Endothelial cell (in vitro differentiated cells): ENCODE measurements at regions not wholly inside any gene's neighbourhood (a gene's known extent, or its start where the extent isn't known, plus 50 kb on each side); places are given as distances from the start of the nearest gene placed in this dataset.

Source experiments
- DNase-seq: peaks from one replicate; pipeline ENCODE4 v3.0.0; 2021; ENCODE audit warnings: low spot score
- H3K27ac Mint-ChIP-seq: one replicate; pipeline ENCODE4 v1.8.0; 2021; ENCODE audit warnings: mixed read lengths, inconsistent platforms; ENCODE audit not compliant: unreplicated experiment
- H3K27me3 Mint-ChIP-seq: one replicate; pipeline ENCODE4 v1.8.0; 2021; ENCODE audit warnings: mild to moderate bottlenecking, moderate library complexity, mixed read lengths, inconsistent platforms; ENCODE audit not compliant: unreplicated experiment
- H3K36me3 Mint-ChIP-seq: one replicate; pipeline ENCODE4 v1.8.0; 2021; ENCODE audit warnings: mild to moderate bottlenecking, low read depth, mixed read lengths, inconsistent platforms; ENCODE audit not compliant: unreplicated experiment
- H3K4me1 Mint-ChIP-seq: one replicate; pipeline ENCODE4 v1.8.0; 2021; ENCODE audit warnings: mild to moderate bottlenecking, mixed read lengths, inconsistent platforms; ENCODE audit not compliant: unreplicated experiment
- H3K4me3 Mint-ChIP-seq: one replicate; pipeline ENCODE4 v1.8.0; 2021; ENCODE audit warnings: mild to moderate bottlenecking, mixed read lengths, inconsistent platforms; ENCODE audit not compliant: unreplicated experiment
- H3K9me3 Mint-ChIP-seq: one replicate; pipeline ENCODE4 v1.8.0; 2021; ENCODE audit warnings: mixed read lengths, inconsistent platforms; ENCODE audit not compliant: unreplicated experiment
- CTCF ChIP-seq: fragments of 200-600 bp; sonication (generic); IDR thresholded peaks from one replicate; pipeline ENCODE4 v1.5.0; 2021; ENCODE audit warnings: antibody characterized with exemption; ENCODE audit not compliant: unreplicated experiment

- no peak for TF ChIP-seq CTCF
- Mint-ChIP-seq H3K36me3 (no peaks in the 10 kb centered on the region), H3K4me1 (no peaks in the 10 kb centered on the region), H3K27me3 (no peaks in the 10 kb centered on the region), H3K9me3 (no peaks in the 10 kb centered on the region), H3K4me3 (no peak overlapping the region), H3K27ac (no peak overlapping the region)
- DNase-seq: no peak
These were observed 571.7 kb upstream of the SLC35B3 start for GRCh38 chr6:9007027-9007426.

- TF ChIP-seq CTCF: no peak
- Mint-ChIP-seq H3K9me3 (no peaks in the 10 kb centered on the region), H3K27me3 (no peaks in the 10 kb centered on the region), H3K4me1 (no peaks in the 10 kb centered on the region), H3K36me3 (no peaks in the 10 kb centered on the region), H3K4me3 (no peak overlapping the region), H3K27ac (no peak overlapping the region)
- no peak for DNase-seq
These were observed 567.5 kb upstream of the SLC35B3 start for GRCh38 chr6:9002833-9003232.

- Mint-ChIP-seq H3K4me3 (no peak overlapping the region), H3K4me1 (peaks cover 3% of the 10 kb centered on the region), H3K9me3 (no peaks in the 10 kb centered on the region), H3K36me3 (no peaks in the 10 kb centered on the region), H3K27me3 (no peaks in the 10 kb centered on the region), H3K27ac (no peak overlapping the region)
- TF ChIP-seq CTCF: no peak
- no peak for DNase-seq
These were observed 559.8 kb upstream of the SLC35B3 start for GRCh38 chr6:8995156-8995555.

- Mint-ChIP-seq H3K4me3 (no peak overlapping the region), H3K27me3 (no peaks in the 10 kb centered on the region), H3K27ac (no peak overlapping the region), H3K36me3 (no peaks in the 10 kb centered on the region), H3K9me3 (no peaks in the 10 kb centered on the region), H3K4me1 (peaks cover 3% of the 10 kb centered on the region)
- TF ChIP-seq CTCF: no peak
- DNase-seq: no peak
These were observed 557.8 kb upstream of the SLC35B3 start for GRCh38 chr6:8993111-8993510.

- H3K9me3 Mint-ChIP-seq: no peaks in the 10 kb centered on the region
- H3K36me3 Mint-ChIP-seq: no peaks in the 10 kb centered on the region
- no peaks in the 10 kb centered on the region for H3K27me3 Mint-ChIP-seq
- no peak overlapping the region for H3K4me3 Mint-ChIP-seq
- no peak for TF ChIP-seq CTCF
- DNase-seq: no peak
- H3K27ac Mint-ChIP-seq: no peak overlapping the region
- peaks cover 3% of the 10 kb centered on the region for H3K4me1 Mint-ChIP-seq
These were observed 556.5 kb upstream of the SLC35B3 start for GRCh38 chr6:8991844-8992243.
